H9 (cell line): ENCODE measurements at regions not wholly inside any gene's neighbourhood (a gene's known extent, or its start where the extent isn't known, plus 50 kb on each side); places are given as distances from the start of the nearest gene placed in this dataset.

Experiments used
- DNase-seq: peaks from one replicate; pipeline ENCODE4 v3.0.0-alpha.2; 2017
- H2AFZ ChIP-seq: one replicate; pipeline ENCODE4 v1.6.1; 2013; ENCODE audit warnings: mild to moderate bottlenecking, low read length, control low read depth, moderate library complexity
- H2AK5ac ChIP-seq: 2 replicates; pipeline ENCODE4 v1.6.1; 2013; ENCODE audit warnings: low read length, control low read depth, mixed read lengths; ENCODE audit not compliant: insufficient read length
- H2BK120ac ChIP-seq: one replicate; pipeline ENCODE4 v1.6.1; 2013; ENCODE audit warnings: low read depth, mild to moderate bottlenecking, low read length, control low read depth, inconsistent platforms; ENCODE audit not compliant: poor library complexity, severe bottlenecking
- H2BK12ac ChIP-seq: 2 replicates; pipeline ENCODE4 v1.6.1; 2013; ENCODE audit warnings: low read length, control low read depth, mixed read lengths, low read depth; ENCODE audit not compliant: insufficient read length
- H2BK15ac ChIP-seq: 2 replicates; pipeline ENCODE4 v1.6.1; 2013; ENCODE audit warnings: low read depth, low read length, control low read depth
- H2BK20ac ChIP-seq: one replicate; pipeline ENCODE4 v1.6.1; 2013; ENCODE audit warnings: low read depth, mild to moderate bottlenecking, low read length, control low read depth, inconsistent platforms; ENCODE audit not compliant: poor library complexity, severe bottlenecking
- H2BK5ac ChIP-seq: 2 replicates; pipeline ENCODE4 v1.6.1; 2013; ENCODE audit warnings: low read length, control low read depth, mixed read lengths; ENCODE audit not compliant: insufficient read length
- H3K14ac ChIP-seq: 2 replicates; pipeline ENCODE4 v1.6.1; 2013; ENCODE audit warnings: low read length, control low read depth; ENCODE audit not compliant: insufficient read depth
- H3K18ac ChIP-seq: 2 replicates; pipeline ENCODE4 v1.6.1; 2013; ENCODE audit warnings: low read depth, mild to moderate bottlenecking, mixed read lengths, low read length, control low read depth; ENCODE audit not compliant: insufficient read length
- H3K23ac ChIP-seq: 2 replicates; pipeline ENCODE4 v1.6.1; 2013; ENCODE audit warnings: low read length, control low read depth, mixed read lengths, low read depth; ENCODE audit not compliant: insufficient read length
- H3K23me2 ChIP-seq: 2 replicates; pipeline ENCODE4 v1.6.1; 2013; ENCODE audit warnings: low read depth, mild to moderate bottlenecking, mixed read lengths, low read length, control low read depth; ENCODE audit not compliant: insufficient read length, poor library complexity, severe bottlenecking
- H3K27ac ChIP-seq: 2 replicates; pipeline ENCODE4 v1.5.1; 2013; ENCODE audit warnings: low read length, control low read depth, mixed read lengths, low read depth; ENCODE audit not compliant: insufficient read length
- H3K27me3 ChIP-seq: 2 replicates; pipeline ENCODE4 v1.6.1; 2013; ENCODE audit warnings: low read length, control low read depth, inconsistent platforms; ENCODE audit not compliant: insufficient read depth
- H3K4ac ChIP-seq: 2 replicates; pipeline ENCODE4 v1.6.1; 2013; ENCODE audit warnings: low read depth, mild to moderate bottlenecking, control low read depth, inconsistent platforms, low read length, moderate library complexity
- H3K4me1 ChIP-seq: 2 replicates; pipeline ENCODE4 v1.6.1; 2013; ENCODE audit warnings: low read length, control low read depth, inconsistent platforms; ENCODE audit not compliant: insufficient read depth
- H3K4me2 ChIP-seq: 2 replicates; pipeline ENCODE4 v1.6.1; 2013; ENCODE audit warnings: low read length, control low read depth, mixed read lengths; ENCODE audit not compliant: insufficient read length, insufficient read depth
- H3K56ac ChIP-seq: 2 replicates; pipeline ENCODE4 v1.6.1; 2013; ENCODE audit warnings: low read depth, mild to moderate bottlenecking, mixed read lengths, low read length, control low read depth; ENCODE audit not compliant: insufficient read length
- H3K79me1 ChIP-seq: 2 replicates; pipeline ENCODE4 v1.6.1; 2013; ENCODE audit warnings: low read depth, mild to moderate bottlenecking, moderate library complexity, low read length, control low read depth, inconsistent platforms; ENCODE audit not compliant: insufficient read depth, poor library complexity, severe bottlenecking
- H3K79me2 ChIP-seq: 2 replicates; pipeline ENCODE4 v1.6.1; 2013; ENCODE audit warnings: low read length, control low read depth, inconsistent platforms; ENCODE audit not compliant: insufficient read depth
- H3K9ac ChIP-seq: 2 replicates; pipeline ENCODE4 v1.6.1; 2013; ENCODE audit warnings: low read length, control low read depth, mixed read lengths; ENCODE audit not compliant: insufficient read length; ENCODE audit errors: extremely low read depth
- H3K9me3 ChIP-seq: one replicate; pipeline ENCODE4 v1.6.1; 2013; ENCODE audit warnings: low read depth, low read length, inconsistent platforms; ENCODE audit not compliant: control insufficient read depth
- H3T11ph ChIP-seq: one replicate; pipeline ENCODE4 v1.6.1; 2013; ENCODE audit warnings: mild to moderate bottlenecking, low read length, control low read depth, inconsistent platforms
- H4K20me1 ChIP-seq: one replicate; pipeline ENCODE4 v1.6.1; 2013; ENCODE audit not compliant: control insufficient read depth, insufficient read length, insufficient read depth
- H4K5ac ChIP-seq: 2 replicates; pipeline ENCODE4 v1.6.1; 2013; ENCODE audit warnings: low read depth, mild to moderate bottlenecking, mixed read lengths, low read length, control low read depth; ENCODE audit not compliant: insufficient read length
- H4K8ac ChIP-seq: replicated peaks from 2 replicates; pipeline ENCODE4 v1.6.1; 2013; ENCODE audit warnings: low read length, control low read depth, mixed read lengths, low read depth; ENCODE audit not compliant: insufficient read length
- H4K91ac ChIP-seq: 2 replicates; pipeline ENCODE4 v1.6.1; 2013; ENCODE audit warnings: low read depth, mild to moderate bottlenecking, moderate library complexity, mixed read lengths, low read length, control low read depth; ENCODE audit not compliant: insufficient read length
- H3K27ac Mint-ChIP-seq, 3 experiments: 2 replicates in 2 of 3; 3 replicates in 1 of 3; pipeline ENCODE4 v1.8.0; 2020 to 2021; ENCODE audit warnings: mixed read lengths in 3 of 3, mild to moderate bottlenecking in 1 of 3, moderate library complexity in 1 of 3
- H3K27me3 Mint-ChIP-seq: 2 replicates; pipeline ENCODE4 v1.8.0; 2021; ENCODE audit warnings: low read depth, mild to moderate bottlenecking, moderate library complexity, mixed read lengths
- H3K36me3 Mint-ChIP-seq, 3 experiments: 2 replicates in 2 of 3; 3 replicates in 1 of 3; pipeline ENCODE4 v1.8.0; 2020 to 2021; ENCODE audit warnings: low read depth in 3 of 3, mixed read lengths in 3 of 3; ENCODE audit not compliant: insufficient read depth in 1 of 3
- H3K4me1 Mint-ChIP-seq, 2 experiments: 2 replicates each; pipeline ENCODE4 v1.8.0; 2020; ENCODE audit warnings: mixed read lengths in 2 of 2
- H3K4me3 Mint-ChIP-seq, 2 experiments: 2 replicates in 1 of 2; 3 replicates in 1 of 2; pipeline ENCODE4 v1.8.0; 2020 to 2021; ENCODE audit warnings: mild to moderate bottlenecking in 2 of 2, mixed read lengths in 2 of 2, moderate library complexity in 1 of 2
- H3K9me3 Mint-ChIP-seq, 2 experiments: 2 replicates in 1 of 2; 3 replicates in 1 of 2; pipeline ENCODE4 v1.8.0; 2020; ENCODE audit warnings: mild to moderate bottlenecking in 2 of 2, mixed read lengths in 2 of 2, moderate library complexity in 1 of 2
- WGBS: extraction: QIAGEN DNeasy Blood & Tissue Kit; methylation state at CpG from one replicate; pipeline ENCODE4 v1.1.7; 2013; ENCODE audit warnings: missing lambda C conversion rate, low lambda C conversion rate, mixed read lengths; ENCODE audit not compliant: insufficient read length; ENCODE audit errors: extremely low coverage; 5-methylcytosine and 5-hydroxymethylcytosine counted together
- TF ChIP-seq, protein P1 (sequence below): fragments of 200-600 bp; sonication (generic); conservative IDR thresholded peaks from 3 replicates; pipeline ENCODE4 v1.8.0; 2021; ENCODE audit warnings: antibody characterized with exemption, mild to moderate bottlenecking

DNA sequence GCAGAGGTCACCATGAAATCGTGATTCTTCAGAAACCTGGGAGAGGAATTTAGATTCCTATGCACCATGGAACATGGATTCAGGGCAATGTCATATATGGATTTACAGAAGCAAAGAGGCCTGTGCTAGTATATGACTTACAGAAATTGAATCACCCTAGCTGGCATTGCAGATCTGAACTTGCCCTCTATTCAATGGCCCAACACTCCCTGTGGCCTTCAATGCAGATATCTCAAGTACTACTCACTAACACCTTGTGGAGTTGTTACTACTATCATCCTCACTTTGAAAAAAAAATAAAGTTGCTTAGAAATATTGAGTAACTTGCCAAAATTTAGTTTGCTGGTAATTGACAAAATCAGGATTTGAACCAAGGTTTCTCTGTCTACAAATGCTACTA lies 305.4 kb upstream of the SLITRK1 start:
- Mint-ChIP-seq H3K4me1 (no peaks in the 10 kb centered on the region), H3K36me3 (no peaks in the 10 kb centered on the region), H3K4me3 (no peak overlapping the region), H3K9me3 (peaks cover 3% of the 10 kb centered on the region in 2 experiments; a peak in 1 of 5 replicates), H3K27ac (no peak overlapping the region), H3K27me3 (no peaks in the 10 kb centered on the region)
- Histone ChIP-seq H4K5ac (no peak overlapping the region), H4K8ac (no peak overlapping the region), H2AFZ (no peak overlapping the region), H3K4me2 (no peak overlapping the region), H3K23ac (no peak overlapping the region), H2BK5ac (no peak overlapping the region), H3K9ac (no peak overlapping the region), H3K56ac (no peak overlapping the region), H4K20me1 (no peaks in the 10 kb centered on the region), H3K18ac (no peak overlapping the region), H3K27me3 (no peaks in the 10 kb centered on the region), H2BK20ac (no peak overlapping the region), H2BK120ac (no peak overlapping the region), H3K9me3 (no peaks in the 10 kb centered on the region), H4K91ac (no peak overlapping the region), H3K79me2 (no peaks in the 10 kb centered on the region), H3K14ac (no peak overlapping the region), H3K23me2 (no peaks in the 10 kb centered on the region), H3K4ac (no peak overlapping the region), H2BK15ac (no peak overlapping the region), H2BK12ac (no peak overlapping the region), H3K79me1 (no peaks in the 10 kb centered on the region), H3K27ac (no peak overlapping the region), H3T11ph (no peak overlapping the region), H3K4me1 (no peaks in the 10 kb centered on the region), H2AK5ac (no peak overlapping the region)
- TF ChIP-seq, protein P1, sequence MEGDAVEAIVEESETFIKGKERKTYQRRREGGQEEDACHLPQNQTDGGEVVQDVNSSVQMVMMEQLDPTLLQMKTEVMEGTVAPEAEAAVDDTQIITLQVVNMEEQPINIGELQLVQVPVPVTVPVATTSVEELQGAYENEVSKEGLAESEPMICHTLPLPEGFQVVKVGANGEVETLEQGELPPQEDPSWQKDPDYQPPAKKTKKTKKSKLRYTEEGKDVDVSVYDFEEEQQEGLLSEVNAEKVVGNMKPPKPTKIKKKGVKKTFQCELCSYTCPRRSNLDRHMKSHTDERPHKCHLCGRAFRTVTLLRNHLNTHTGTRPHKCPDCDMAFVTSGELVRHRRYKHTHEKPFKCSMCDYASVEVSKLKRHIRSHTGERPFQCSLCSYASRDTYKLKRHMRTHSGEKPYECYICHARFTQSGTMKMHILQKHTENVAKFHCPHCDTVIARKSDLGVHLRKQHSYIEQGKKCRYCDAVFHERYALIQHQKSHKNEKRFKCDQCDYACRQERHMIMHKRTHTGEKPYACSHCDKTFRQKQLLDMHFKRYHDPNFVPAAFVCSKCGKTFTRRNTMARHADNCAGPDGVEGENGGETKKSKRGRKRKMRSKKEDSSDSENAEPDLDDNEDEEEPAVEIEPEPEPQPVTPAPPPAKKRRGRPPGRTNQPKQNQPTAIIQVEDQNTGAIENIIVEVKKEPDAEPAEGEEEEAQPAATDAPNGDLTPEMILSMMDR: no peak
- no peak for DNase-seq
- no CpG with 5 or more reads among the region's 1 CpG for WGBS
